GM19023 (cell line): ENCODE measurements at regions not wholly inside any gene's neighbourhood (a gene's known extent, or its start where the extent isn't known, plus 50 kb on each side); places are given as distances from the start of the nearest gene placed in this dataset.
"Not testable (repeated sequence)": the region's sequence is repeated elsewhere in the genome, so short reads cannot be mapped to it uniquely, and the experiment has no call there.

ENCODE experiments used
- ATAC-seq: cut with Tn5 transposase; IDR thresholded peaks from one replicate; pipeline ENCODE4 v1.9.1; 2021; ENCODE audit warnings: mild to moderate bottlenecking, moderate library complexity; ENCODE audit not compliant: unreplicated experiment

DNA sequence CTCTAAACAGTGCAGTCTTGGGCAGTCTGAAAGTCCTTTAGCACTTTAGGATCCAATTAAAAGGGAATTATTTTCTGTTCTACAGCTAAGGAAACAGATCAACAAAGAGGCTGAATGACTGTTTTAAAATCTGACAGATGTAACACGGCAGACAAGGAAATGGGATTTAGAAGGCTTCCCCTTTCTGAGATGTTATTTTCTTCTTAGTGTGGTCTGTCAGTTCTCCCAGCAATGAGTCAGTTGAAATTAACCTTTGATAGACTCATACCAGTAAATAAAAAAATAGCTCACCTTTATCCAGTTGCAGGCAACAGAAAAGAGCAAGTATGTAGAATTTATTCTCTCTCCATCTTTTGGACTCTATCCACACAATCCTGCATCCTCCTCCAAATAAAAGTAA lies 98.1 kb downstream of the NEDD1 start:
- ATAC-seq, result no peak

GRCh38 chr12:97005646-97006045 lies 98.6 kb downstream of the NEDD1 start:
- ATAC-seq, result no peak

DNA sequence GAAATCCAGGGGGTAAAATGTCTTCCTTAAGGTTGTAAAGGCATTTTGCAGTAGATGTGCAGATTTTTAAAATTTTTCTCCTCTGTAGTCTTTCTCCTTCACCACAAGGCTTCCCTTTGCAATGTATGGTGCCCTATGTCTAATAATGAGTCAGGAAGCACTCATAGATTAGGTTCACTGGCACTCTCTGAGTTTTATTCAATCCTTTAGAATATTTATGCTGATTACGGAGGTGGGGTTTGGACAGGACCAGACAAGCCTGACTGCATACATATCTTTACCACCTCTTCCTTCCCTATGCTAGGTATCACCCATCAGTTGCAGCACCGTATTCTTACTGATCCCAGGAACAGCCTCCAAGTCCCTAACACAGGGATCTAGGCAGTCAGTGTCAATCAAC lies 99.5 kb downstream of the NEDD1 start:
- ATAC-seq, result no peak

DNA sequence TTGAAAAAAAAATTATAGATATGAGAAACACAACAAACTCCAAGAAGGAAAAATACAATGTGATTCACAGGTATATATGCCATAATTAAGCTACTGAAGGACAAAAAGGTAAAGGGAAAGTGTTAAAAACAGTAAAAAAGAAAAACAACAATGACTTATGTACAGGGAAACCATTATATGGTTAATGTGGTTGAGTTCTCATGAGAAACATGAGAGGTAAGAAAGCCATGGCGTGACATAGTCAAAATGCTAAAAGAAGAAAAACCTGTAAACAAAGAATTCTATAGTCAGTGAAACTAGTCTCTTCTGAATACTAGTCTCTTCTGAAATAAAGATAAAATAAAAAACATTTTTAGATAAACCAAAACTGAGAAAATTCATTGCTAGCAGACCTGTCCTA lies 109.1 kb downstream of the NEDD1 start:
- no peak for ATAC-seq

DNA sequence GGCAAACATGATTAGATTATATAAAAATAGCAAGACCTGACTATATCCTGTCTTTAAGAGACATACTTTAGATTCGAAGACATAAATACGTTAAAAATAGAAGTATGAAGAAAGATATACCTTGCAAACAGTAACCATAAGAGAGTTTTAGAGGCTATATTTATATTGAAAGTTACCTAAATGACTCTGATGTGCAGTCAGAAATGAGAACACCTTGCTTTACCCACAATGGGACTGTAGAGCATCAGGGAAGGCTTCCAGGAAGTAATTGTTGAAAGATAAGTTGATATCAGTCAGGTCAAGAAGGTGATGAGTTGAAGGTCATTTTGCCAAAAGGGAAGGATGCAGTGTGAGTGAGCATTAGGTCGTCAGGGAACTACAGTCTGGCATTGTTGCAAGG lies 110.2 kb downstream of the NEDD1 start:
- no peak for ATAC-seq

DNA sequence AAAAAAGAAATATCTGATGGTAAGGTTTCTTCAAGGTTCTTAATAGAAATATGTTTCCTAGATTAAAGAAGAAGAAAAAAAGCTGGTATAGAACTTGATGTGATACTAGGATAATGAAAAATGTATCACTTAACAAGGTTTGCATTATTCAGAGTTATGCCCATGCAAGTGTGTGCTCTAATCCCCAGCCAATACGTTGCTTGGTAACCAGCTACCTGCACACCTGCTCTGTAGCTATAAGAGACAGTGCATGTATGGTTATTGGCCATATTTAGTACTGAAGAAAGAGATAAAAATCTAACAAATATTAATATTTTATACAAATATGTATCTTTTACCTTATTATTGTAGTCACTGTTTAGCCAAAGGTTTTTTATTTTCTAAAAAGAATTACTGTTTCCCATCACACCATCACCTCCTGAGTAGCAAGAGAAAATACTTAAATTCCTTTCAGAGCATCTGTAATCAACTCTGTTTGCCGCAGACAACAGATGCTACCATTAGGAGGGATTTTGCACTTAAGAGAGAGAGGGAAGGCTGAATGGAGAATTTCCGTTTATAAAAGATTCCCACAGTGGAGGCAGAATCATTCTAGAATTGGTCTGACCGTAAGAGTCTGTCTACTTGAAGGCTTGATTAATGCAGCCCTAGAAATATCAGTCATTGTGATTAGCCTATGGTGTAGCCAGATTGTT lies 115.6 kb downstream of the NEDD1 start:
- no peak for ATAC-seq

GRCh38 chr12:97024393-97024792 lies 117.3 kb downstream of the NEDD1 start:
- ATAC-seq, result no peak

DNA sequence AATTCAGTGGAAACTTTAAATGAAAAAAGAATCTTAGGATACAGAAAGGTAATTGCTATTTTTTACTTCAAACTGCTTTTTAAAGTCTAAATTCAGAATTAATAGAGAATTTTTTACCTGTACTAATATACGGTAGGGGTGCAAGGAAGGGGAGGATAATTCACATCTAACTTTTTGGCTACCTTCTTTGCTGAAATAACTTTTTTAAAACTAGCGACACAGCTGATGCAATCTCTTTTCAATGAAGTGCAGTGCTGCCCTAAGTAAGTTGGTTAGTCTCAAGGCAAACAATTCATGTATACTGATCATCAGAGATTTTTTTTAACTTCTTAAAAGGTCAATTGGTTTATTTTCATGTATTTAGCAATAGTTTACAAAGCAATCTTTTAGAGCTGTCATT lies 119.8 kb downstream of the NEDD1 start:
- ATAC-seq, result no peak

DNA sequence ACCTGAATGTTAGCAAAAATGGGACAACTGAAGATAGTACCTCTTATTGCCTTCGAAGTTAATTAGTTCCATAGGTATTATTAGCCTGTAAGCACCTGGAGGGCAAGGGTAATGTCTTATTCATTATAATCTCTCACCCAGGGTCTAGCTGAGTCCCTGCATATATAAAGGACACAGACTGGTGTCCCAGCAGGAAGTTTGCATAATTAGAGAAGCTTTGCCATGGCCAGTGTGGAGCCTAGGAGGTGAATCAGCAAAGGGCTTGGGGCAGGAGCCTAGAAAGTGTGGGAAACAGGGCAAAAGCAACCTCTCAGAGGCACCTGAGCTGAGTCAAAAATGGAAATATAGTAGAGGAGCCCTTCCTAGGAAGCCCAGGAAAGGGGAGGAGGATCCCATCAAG lies 120.4 kb downstream of the NEDD1 start:
- no peak for ATAC-seq

GRCh38 chr12:97038131-97038530 lies 131.1 kb downstream of the NEDD1 start:
- ATAC-seq, result no peak

GRCh38 chr12:97038834-97039233 lies 131.8 kb downstream of the NEDD1 start:
- ATAC-seq, result no peak

- ATAC-seq, result no peak
Measured at GRCh38 chr12:97046901-97047300, 139.8 kb downstream of the NEDD1 start.

DNA sequence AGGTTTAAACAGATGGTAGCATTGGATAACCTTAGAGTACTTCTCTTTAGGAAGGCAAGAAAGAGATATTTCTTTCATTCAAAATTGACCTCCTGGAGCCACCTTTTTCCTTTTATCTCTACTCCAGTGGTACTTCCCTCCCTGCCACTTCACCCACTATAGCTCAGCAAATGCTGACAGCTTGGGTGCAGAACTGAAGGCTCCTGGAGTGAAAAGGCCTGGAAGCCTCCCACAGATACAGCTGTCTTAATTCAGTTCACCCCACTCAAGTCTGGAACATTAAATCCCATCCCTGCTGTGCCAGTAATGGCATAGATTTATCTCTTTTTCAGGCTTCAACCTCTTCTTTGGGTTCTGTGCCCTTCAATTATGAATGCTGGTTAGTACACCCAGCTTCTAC lies 140.3 kb downstream of the NEDD1 start:
- no peak for ATAC-seq

DNA sequence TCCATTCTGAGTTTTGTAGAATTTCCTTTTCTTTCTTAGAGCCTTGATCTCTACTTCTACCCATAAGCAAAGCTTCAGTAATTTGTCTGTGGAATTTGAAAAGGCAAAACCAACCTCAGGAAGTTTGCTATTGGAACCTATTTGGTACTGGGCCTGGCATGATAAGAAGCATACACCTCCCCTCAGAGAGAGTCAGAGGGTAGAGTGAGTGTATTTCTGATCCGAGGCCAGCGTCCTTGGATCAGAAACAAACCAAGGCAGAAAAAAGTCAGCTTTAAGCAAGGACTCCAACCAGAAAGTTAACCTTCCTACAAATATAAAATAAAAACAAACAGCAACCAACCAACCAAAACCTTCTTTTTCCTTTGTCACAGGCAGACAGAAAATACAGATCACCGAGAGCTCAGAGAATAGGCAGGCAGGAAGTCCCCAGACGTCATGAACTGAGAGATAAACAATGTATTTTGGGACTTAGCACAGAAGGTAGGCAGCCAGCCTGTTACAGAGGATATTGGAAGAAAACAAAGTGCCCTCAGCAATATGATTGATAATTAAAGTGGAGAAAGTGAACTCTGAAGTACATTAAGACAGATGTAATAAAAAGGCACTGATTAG lies 141.5 kb downstream of the NEDD1 start:
- ATAC-seq, result no peak

- no peak for ATAC-seq
Measured at GRCh38 chr12:97050509-97050908, 143.5 kb downstream of the NEDD1 start.

GRCh38 chr12:97051341-97051740 lies 144.3 kb downstream of the NEDD1 start:
- ATAC-seq, result no peak

DNA sequence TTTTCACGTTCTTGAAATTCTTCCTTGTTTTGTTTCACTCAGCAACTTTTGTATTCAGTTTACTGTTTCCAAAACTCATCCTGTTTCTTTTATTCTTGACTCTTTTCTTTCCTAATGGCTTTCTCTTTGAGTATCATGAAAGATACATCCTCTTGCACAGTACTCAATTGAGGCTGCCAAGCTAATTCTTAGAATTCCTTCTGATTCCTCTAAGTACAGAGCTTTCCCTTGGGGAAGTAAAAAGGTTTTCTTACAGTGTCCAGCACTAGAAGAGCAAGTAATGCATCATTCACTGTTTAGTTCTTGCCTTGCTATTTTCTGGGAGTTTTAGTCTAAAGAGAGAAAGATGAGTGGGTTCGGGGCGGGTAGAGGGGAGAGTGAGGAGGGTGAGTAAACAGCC lies 154.1 kb downstream of the NEDD1 start:
- ATAC-seq, result no peak

- ATAC-seq, result no peak
Measured at GRCh38 chr12:97063292-97063935, 156.4 kb downstream of the NEDD1 start.

DNA sequence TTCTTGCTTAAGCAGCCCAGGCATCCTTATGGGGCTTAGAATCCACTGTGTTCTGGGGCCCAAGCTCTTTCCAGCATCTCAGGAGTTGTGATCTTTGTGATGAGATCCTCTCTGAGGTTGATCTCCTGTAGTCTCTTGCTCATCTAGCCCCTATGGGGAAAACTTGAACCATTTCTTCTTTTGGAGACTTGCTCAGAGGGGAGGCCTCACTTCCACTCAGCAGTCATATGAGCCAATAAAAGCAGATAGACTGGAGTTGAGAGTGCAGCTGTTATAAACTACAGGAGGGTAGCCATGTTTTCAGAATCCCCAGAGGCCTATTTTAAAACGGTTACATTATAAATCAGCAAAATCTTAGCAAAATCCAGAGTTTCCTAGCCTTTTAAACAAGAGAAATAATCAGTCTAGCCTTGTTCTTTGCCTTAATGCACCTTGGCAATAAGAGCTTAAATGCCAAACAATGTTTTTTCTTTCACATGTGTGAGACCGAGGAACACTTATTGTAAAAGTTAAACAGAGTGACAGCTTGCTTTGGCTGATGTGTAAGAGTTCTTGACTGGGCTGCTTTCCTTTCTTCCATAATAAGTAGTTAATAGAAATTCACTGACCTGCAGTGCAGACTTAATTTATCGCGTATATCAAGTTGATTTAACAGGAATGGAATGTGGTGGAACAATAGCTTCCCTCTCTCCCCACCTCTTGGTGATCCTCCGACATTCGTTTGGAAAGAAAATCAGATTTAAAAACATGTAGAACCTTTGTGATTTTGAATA lies 168.3 kb downstream of the NEDD1 start:
- no peak for ATAC-seq

DNA sequence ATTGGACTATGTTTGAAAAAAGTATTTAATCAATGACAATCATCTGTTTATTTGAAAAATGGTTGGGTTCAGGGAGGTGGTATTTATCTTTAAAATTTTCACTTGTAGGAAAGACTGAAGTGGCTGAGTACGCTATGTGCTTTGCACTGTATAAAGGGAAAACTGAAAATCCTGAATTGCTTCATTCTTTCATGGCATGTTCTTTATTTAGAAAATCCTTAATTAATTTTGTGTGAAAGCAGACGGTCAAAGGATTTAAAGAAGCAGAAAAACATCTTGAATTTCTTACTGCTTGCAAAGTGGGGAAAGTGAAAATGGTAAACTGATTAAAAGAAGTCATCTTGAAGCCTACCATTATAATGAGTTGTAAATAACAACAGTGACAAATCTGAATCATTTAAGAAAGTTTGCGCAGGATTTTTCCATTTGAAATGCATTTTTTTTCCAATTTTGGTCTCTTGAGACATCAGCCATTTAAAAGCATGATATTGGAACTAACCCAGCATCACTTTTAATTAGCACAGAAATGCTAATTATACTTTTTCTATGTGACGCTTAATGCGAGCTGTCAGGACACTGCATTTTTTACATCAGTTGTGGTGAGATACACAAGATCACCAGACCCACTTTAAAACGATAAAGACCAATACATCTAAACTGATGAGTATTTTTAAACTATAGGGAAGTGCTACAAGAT lies 169.0 kb downstream of the NEDD1 start:
- ATAC-seq, result no peak

GRCh38 chr12:97076912-97077311 lies 169.9 kb downstream of the NEDD1 start:
- ATAC-seq, result not testable (repeated sequence)
